Stimulated activated CD8-positive, alpha-beta memory T cell treated with anti-CD3 and anti-CD28 coated beads, Interleukin-15, amount 100 ng/mL, for 4 hours (primary cell): ENCODE measurements at regions not wholly inside any gene's neighbourhood (a gene's known extent, or its start where the extent isn't known, plus 50 kb on each side); places are given as distances from the start of the nearest gene placed in this dataset.

Experiments
- DNase-seq, 2 donors: peaks; one replicate each; pipeline ENCODE4 v3.0.0-alpha.2; 2020; ENCODE audit warnings: low read depth in 2 of 2

DNA sequence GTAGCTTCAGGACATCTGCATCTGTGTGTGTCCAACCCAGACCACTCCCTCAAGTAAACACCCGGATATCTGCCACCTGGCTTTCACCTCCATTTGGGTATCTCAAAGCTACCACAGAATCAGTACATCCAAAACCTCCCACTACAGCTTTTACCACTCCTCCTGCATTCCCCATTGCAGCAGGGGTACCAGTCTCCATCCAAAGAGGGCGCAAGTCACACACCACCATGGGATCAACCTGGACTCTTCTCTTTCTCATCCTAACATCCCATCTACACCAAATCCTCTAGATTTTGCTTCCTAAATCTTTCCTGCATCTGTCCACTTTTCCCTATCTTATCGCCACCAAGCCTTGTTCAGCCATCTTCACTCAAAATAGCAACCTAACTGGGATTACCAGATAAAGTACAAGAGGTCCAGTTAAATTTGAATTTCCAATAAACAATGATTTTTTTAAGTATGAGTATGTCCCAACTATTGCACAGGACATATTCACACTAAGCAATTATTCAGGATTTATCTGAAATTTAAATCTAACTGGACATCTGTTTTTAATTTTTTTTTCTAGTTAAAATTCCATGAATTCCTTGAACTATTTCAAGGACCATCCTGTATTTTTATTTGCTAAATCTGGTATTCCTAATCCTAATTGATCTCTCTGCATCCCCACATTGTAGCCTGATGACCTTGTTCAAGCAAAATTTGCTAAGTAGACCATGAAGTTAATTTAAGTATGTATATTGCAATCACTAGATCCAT is 164.3 kb upstream of the MLN start:
- no peak for DNase-seq

DNA sequence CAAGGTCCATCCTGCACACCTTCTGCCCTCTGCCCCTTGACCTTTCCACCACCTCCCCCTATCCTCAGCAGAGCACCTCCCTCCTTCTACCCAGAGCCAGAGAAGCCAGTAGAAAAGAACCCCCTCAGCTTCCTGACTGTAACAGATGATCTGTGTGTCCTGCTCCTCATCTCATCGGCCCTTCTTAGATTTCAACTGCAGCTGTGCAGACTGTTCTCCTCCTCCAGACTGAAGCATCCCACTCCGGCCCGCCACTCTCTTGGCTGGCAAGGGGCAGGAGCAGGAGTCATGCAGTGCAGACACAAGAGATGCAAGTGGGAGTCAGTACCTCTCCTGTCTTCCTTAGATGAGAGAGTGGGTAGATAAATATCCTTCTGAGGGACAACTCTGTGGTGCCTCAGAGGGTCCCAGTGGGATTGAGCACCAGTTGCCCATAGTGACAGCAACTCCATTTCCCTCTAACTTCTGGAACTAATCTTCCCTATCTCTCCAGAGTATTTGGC is 163.5 kb upstream of the MLN start:
- no peak for DNase-seq

DNA sequence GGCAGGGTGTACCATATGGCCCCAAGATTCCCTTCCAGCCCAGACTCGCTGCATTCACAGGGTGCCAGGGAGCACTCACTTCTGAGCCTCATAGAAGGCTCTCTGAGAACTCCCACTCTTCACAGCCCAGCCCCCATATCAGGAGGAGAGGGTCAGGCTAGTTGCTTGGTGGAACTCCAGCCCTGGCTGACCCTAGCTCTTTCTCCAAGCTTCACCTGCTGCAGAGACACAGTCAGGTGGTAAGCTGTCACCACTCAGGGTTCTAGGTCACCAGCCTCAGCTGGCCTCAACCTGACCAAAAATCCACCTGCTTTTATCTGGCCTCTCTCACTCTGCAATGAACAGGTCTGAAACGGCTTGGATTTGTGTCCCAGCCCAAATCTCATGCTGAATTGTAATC is 162.7 kb upstream of the MLN start:
- no peak for DNase-seq

DNA sequence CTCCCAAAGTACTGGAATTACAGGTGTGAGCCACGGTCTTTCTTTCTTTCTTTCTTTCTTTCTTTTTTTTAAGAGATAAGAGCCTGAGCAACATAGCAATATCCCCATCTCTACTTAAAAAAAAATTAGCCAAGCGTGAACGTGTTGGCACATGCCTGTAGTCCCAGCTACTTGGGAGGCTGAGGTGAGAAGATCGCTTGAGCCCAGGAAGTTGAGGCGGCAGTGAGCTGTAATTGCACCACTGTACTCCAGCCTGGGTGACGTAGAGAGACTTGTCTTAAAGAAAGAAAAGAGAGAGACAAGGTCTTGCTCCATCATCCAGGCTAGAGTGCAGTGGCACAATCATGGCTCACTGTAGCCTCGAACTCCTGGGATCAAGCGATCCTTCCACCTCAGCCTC is 162.0 kb upstream of the MLN start:
- DNase-seq, result no peak

DNA sequence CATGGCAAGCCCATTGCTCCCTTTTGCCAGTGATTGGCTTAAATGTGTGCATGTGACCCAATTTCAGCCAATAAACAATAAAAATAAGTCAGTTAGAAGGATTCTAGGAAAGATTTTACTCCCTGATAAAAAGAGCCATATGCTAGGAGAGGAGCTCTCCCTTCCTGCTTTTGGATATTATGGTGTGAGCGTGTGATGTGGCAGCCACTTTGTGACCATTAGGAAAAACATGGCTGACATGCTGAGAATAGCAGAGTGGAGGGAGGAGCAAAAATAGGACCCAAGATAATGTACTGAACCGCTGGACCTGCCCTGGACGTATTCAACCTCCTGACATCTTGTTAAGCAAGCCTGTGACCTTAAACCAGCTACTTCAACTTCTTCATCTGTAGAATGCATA is 160.6 kb upstream of the MLN start:
- no peak for DNase-seq

- DNase-seq, result no peak
Measured at GRCh38 chr6:33963136-33963750, 159.4 kb upstream of the MLN start.

GRCh38 chr6:33962246-33963027 is 158.6 kb upstream of the MLN start:
- no peak for DNase-seq

GRCh38 chr6:33961691-33962090 is 157.9 kb upstream of the MLN start:
- DNase-seq, result no peak

DNA sequence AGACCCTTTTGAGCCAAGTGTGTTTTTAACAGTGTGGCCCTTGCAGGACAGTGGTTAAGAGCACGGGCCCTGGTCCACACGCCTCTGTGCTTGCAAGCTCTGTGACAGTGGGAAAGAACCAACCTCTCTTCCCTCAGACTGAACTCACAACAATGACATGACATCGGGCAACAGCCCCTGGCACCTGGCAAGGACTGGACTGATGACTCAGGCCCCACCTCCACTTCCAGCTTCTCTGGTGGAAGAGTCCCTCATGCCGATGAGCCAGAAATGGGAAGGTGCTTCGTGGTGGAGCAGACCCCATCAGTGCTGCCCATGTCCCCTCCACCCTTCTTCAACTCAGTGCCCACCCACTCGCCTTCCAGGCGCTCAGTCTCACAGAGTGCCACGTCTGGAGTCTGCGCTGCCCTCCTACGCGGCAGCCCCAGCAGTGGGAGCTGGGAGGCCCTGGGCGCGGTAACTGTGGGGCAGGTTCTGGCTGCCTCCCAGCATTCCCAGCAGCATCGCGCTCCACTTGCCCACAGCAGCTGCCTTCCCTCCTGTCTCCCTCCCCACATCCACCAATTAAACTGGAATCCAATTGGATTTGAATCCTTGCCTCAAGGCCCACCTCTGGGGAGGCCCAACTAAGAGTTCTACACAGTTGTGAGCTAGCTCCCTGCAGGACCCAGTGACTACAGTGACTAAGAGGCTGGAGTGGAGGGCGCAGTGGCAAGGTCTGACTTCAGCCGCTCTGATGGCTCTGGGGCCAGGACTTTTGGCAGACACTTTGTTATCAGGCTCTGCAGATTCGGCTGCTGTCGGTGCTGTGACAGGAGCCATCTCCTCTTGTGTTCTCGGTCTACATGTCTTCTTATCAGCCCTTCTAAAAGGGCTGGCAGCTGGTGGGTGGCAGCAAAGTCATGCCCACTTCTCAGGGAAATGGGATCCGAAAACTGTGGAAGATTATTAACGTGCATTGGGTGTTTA is 156.8 kb upstream of the MLN start:
- no peak for DNase-seq

DNA sequence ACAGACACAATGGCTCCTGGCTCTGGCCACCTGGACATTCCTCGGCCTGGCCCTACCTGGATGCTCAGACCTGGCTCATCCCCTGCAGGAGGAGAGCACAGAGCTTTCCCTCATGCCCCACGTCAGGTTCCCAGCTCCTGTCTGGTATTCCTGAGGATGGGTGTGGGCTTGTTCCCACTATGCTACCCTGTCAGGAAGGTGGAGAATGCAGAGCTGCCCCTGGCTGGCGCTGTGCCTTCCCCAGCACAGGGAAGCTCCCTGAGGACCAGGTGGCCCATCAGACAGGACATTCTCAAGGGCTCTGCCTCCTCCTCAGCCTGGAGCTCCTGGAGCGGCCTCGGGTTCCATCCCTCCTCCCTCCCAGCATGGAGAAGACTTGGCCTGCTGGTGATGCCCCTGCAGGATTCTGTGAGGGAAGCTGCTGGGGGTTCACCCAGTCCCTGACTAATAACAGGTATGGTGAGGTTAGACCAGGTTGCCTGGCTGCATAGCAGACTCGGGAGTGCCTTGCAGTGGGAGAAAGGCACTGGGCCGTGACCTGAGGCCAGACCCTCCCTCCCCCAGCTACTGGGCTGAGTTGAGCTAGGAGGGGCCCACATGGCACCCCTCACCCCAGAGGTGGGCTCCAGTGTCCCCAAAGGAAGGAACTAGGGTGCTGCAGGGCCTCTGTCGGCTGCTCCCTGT is 156.0 kb upstream of the MLN start:
- no peak for DNase-seq

DNA sequence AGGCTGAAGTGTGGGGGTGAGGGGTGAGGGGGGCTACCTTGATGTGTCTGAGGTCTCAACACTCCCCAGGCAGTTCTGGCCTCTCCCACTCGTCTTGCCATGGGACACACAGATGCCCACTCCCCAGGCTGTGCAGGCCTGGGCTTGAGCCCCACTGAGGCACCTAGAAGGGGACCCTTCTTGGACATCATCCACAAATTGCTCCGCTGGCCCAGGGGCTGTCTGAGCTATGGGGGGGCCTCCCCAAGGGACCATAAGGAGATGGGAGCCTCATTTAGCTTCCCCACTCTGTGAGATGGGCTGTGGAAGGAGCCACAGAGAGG is 155.5 kb upstream of the MLN start:
- DNase-seq, result no peak

GRCh38 chr6:33958526-33959328 is 154.9 kb upstream of the MLN start:
- DNase-seq, result no peak

GRCh38 chr6:33957892-33958525 is 154.2 kb upstream of the MLN start:
- DNase-seq, result no peak

DNA sequence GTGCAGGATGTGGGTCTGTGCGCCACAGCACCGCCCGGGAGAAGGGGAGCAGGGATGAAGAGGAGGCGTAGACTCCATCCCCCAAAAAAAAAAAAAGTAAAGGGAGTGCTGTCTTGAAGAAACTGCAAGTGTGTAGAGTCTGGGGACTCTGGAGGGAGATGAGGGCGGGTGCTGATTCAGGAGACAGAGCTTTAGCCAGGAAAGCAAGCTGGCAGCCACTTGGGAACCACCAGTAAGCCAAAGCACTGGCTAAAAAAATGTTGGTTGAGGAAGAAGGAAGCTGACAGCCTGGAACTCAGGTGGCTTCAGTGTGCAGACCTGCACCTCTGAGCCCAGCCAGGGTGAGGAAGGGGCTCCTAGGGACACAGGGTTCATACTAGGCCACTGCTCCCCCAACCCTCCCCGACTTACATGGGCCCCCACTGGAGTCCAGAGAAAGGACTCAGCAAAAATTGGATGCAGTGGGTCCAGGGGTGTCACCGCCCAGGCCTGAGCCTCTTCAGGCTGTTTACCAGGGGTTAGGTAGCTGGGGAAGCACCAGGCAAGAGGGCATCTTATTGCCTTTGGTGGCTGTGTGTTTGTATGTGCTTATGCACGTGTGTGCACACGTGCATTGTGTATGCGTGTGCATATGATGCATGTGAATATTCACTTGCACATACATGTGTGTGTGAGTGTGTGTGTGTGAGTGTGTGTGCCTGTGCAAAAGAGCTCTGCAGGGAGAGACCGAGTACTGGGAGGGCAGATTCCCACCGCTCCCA is 153.5 kb upstream of the MLN start:
- no peak for DNase-seq

- no peak for DNase-seq
Measured at GRCh38 chr6:33956206-33956605, 152.4 kb upstream of the MLN start.

- DNase-seq, result no peak
Measured at GRCh38 chr6:33955566-33955965, 151.8 kb upstream of the MLN start.

DNA sequence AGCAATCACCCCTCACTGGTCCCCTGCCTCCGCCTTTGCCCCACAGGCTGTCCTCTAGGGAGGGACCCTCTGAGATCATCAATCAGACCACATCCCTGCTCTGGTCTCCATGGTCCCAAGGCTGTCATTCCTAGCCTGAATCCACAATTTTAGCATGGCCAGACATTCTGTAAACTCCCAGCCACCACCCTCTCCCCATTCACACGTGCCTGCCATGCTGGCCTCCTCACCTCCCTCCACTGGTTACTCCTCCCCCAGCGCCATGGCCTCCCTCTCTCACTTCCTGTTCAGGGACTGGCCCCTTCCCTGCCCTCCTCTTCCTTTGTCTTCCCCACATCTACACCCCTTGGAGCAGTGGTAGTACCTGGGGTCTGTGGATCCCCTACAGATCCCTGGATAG is 150.7 kb upstream of the MLN start:
- DNase-seq, result no peak

DNA sequence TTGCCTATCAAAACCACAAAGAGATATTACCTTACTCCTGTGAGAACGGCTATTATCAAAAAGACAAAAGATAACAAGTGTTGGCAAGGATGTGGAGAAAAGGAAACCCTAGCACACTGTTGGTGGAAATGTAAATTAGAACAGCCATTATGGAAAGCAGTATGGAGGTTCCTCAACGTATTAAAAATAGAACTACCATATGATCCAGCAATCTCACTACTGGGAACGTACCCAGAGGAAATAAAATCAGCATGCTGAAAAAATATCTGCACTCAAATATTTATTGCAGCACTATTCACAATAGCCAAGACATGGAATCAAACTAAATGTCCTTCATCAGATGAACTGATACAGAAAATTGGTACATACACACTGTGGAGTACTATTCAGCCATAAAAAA is 149.4 kb upstream of the MLN start:
- DNase-seq, result no peak

DNA sequence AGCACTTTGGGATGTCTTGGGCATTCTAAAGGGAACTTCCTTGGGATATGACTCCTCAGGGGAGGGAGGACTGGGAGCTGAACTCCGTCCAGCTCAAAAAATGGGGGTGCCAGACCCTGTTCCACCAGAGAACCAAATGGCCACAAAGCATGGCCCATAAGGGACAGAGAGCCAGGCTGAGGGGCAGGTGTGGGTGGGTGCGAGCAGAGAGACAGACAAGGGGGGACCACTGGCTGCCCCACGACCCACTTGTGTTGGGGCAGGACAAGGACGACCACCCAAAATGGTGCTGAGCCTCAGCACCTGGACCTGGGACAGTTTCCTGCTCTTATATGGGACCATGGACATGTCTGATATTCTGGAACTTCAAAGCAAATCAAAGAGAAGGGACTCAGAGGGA is 148.2 kb upstream of the MLN start:
- no peak for DNase-seq
